H9 (cell line): ENCODE measurements at regions not wholly inside any gene's neighbourhood (a gene's known extent, or its start where the extent isn't known, plus 50 kb on each side); places are given as distances from the start of the nearest gene placed in this dataset.

ENCODE experiments used
- DNase-seq: peaks from one replicate; pipeline ENCODE4 v3.0.0-alpha.2; 2017
- H2AFZ ChIP-seq: one replicate; pipeline ENCODE4 v1.6.1; 2013; ENCODE audit warnings: mild to moderate bottlenecking, low read length, control low read depth, moderate library complexity
- H2AK5ac ChIP-seq: 2 replicates; pipeline ENCODE4 v1.6.1; 2013; ENCODE audit warnings: low read length, control low read depth, mixed read lengths; ENCODE audit not compliant: insufficient read length
- H2BK120ac ChIP-seq: one replicate; pipeline ENCODE4 v1.6.1; 2013; ENCODE audit warnings: low read depth, mild to moderate bottlenecking, low read length, control low read depth, inconsistent platforms; ENCODE audit not compliant: poor library complexity, severe bottlenecking
- H2BK12ac ChIP-seq: 2 replicates; pipeline ENCODE4 v1.6.1; 2013; ENCODE audit warnings: low read length, control low read depth, mixed read lengths, low read depth; ENCODE audit not compliant: insufficient read length
- H2BK15ac ChIP-seq: 2 replicates; pipeline ENCODE4 v1.6.1; 2013; ENCODE audit warnings: low read depth, low read length, control low read depth
- H2BK20ac ChIP-seq: one replicate; pipeline ENCODE4 v1.6.1; 2013; ENCODE audit warnings: low read depth, mild to moderate bottlenecking, low read length, control low read depth, inconsistent platforms; ENCODE audit not compliant: poor library complexity, severe bottlenecking
- H2BK5ac ChIP-seq: 2 replicates; pipeline ENCODE4 v1.6.1; 2013; ENCODE audit warnings: low read length, control low read depth, mixed read lengths; ENCODE audit not compliant: insufficient read length
- H3K14ac ChIP-seq: 2 replicates; pipeline ENCODE4 v1.6.1; 2013; ENCODE audit warnings: low read length, control low read depth; ENCODE audit not compliant: insufficient read depth
- H3K18ac ChIP-seq: 2 replicates; pipeline ENCODE4 v1.6.1; 2013; ENCODE audit warnings: low read depth, mild to moderate bottlenecking, mixed read lengths, low read length, control low read depth; ENCODE audit not compliant: insufficient read length
- H3K23ac ChIP-seq: 2 replicates; pipeline ENCODE4 v1.6.1; 2013; ENCODE audit warnings: low read length, control low read depth, mixed read lengths, low read depth; ENCODE audit not compliant: insufficient read length
- H3K23me2 ChIP-seq: 2 replicates; pipeline ENCODE4 v1.6.1; 2013; ENCODE audit warnings: low read depth, mild to moderate bottlenecking, mixed read lengths, low read length, control low read depth; ENCODE audit not compliant: insufficient read length, poor library complexity, severe bottlenecking
- H3K27ac ChIP-seq: 2 replicates; pipeline ENCODE4 v1.5.1; 2013; ENCODE audit warnings: low read length, control low read depth, mixed read lengths, low read depth; ENCODE audit not compliant: insufficient read length
- H3K27me3 ChIP-seq: 2 replicates; pipeline ENCODE4 v1.6.1; 2013; ENCODE audit warnings: low read length, control low read depth, inconsistent platforms; ENCODE audit not compliant: insufficient read depth
- H3K4ac ChIP-seq: 2 replicates; pipeline ENCODE4 v1.6.1; 2013; ENCODE audit warnings: low read depth, mild to moderate bottlenecking, control low read depth, inconsistent platforms, low read length, moderate library complexity
- H3K4me1 ChIP-seq: 2 replicates; pipeline ENCODE4 v1.6.1; 2013; ENCODE audit warnings: low read length, control low read depth, inconsistent platforms; ENCODE audit not compliant: insufficient read depth
- H3K4me2 ChIP-seq: 2 replicates; pipeline ENCODE4 v1.6.1; 2013; ENCODE audit warnings: low read length, control low read depth, mixed read lengths; ENCODE audit not compliant: insufficient read length, insufficient read depth
- H3K56ac ChIP-seq: 2 replicates; pipeline ENCODE4 v1.6.1; 2013; ENCODE audit warnings: low read depth, mild to moderate bottlenecking, mixed read lengths, low read length, control low read depth; ENCODE audit not compliant: insufficient read length
- H3K79me1 ChIP-seq: 2 replicates; pipeline ENCODE4 v1.6.1; 2013; ENCODE audit warnings: low read depth, mild to moderate bottlenecking, moderate library complexity, low read length, control low read depth, inconsistent platforms; ENCODE audit not compliant: insufficient read depth, poor library complexity, severe bottlenecking
- H3K79me2 ChIP-seq: 2 replicates; pipeline ENCODE4 v1.6.1; 2013; ENCODE audit warnings: low read length, control low read depth, inconsistent platforms; ENCODE audit not compliant: insufficient read depth
- H3K9ac ChIP-seq: 2 replicates; pipeline ENCODE4 v1.6.1; 2013; ENCODE audit warnings: low read length, control low read depth, mixed read lengths; ENCODE audit not compliant: insufficient read length; ENCODE audit errors: extremely low read depth
- H3K9me3 ChIP-seq: one replicate; pipeline ENCODE4 v1.6.1; 2013; ENCODE audit warnings: low read depth, low read length, inconsistent platforms; ENCODE audit not compliant: control insufficient read depth
- H3T11ph ChIP-seq: one replicate; pipeline ENCODE4 v1.6.1; 2013; ENCODE audit warnings: mild to moderate bottlenecking, low read length, control low read depth, inconsistent platforms
- H4K20me1 ChIP-seq: one replicate; pipeline ENCODE4 v1.6.1; 2013; ENCODE audit not compliant: control insufficient read depth, insufficient read length, insufficient read depth
- H4K5ac ChIP-seq: 2 replicates; pipeline ENCODE4 v1.6.1; 2013; ENCODE audit warnings: low read depth, mild to moderate bottlenecking, mixed read lengths, low read length, control low read depth; ENCODE audit not compliant: insufficient read length
- H4K8ac ChIP-seq: replicated peaks from 2 replicates; pipeline ENCODE4 v1.6.1; 2013; ENCODE audit warnings: low read length, control low read depth, mixed read lengths, low read depth; ENCODE audit not compliant: insufficient read length
- H4K91ac ChIP-seq: 2 replicates; pipeline ENCODE4 v1.6.1; 2013; ENCODE audit warnings: low read depth, mild to moderate bottlenecking, moderate library complexity, mixed read lengths, low read length, control low read depth; ENCODE audit not compliant: insufficient read length
- H3K27ac Mint-ChIP-seq, 3 experiments: 2 replicates in 2 of 3; 3 replicates in 1 of 3; pipeline ENCODE4 v1.8.0; 2020 to 2021; ENCODE audit warnings: mixed read lengths in 3 of 3, mild to moderate bottlenecking in 1 of 3, moderate library complexity in 1 of 3
- H3K27me3 Mint-ChIP-seq: 2 replicates; pipeline ENCODE4 v1.8.0; 2021; ENCODE audit warnings: low read depth, mild to moderate bottlenecking, moderate library complexity, mixed read lengths
- H3K36me3 Mint-ChIP-seq, 3 experiments: 2 replicates in 2 of 3; 3 replicates in 1 of 3; pipeline ENCODE4 v1.8.0; 2020 to 2021; ENCODE audit warnings: low read depth in 3 of 3, mixed read lengths in 3 of 3; ENCODE audit not compliant: insufficient read depth in 1 of 3
- H3K4me1 Mint-ChIP-seq, 2 experiments: 2 replicates each; pipeline ENCODE4 v1.8.0; 2020; ENCODE audit warnings: mixed read lengths in 2 of 2
- H3K4me3 Mint-ChIP-seq, 2 experiments: 2 replicates in 1 of 2; 3 replicates in 1 of 2; pipeline ENCODE4 v1.8.0; 2020 to 2021; ENCODE audit warnings: mild to moderate bottlenecking in 2 of 2, mixed read lengths in 2 of 2, moderate library complexity in 1 of 2
- H3K9me3 Mint-ChIP-seq, 2 experiments: 2 replicates in 1 of 2; 3 replicates in 1 of 2; pipeline ENCODE4 v1.8.0; 2020; ENCODE audit warnings: mild to moderate bottlenecking in 2 of 2, mixed read lengths in 2 of 2, moderate library complexity in 1 of 2
- WGBS: extraction: QIAGEN DNeasy Blood & Tissue Kit; methylation state at CpG from one replicate; pipeline ENCODE4 v1.1.7; 2013; ENCODE audit warnings: missing lambda C conversion rate, low lambda C conversion rate, mixed read lengths; ENCODE audit not compliant: insufficient read length; ENCODE audit errors: extremely low coverage; 5-methylcytosine and 5-hydroxymethylcytosine counted together
- TF ChIP-seq, protein P1 (sequence below): fragments of 200-600 bp; sonication (generic); conservative IDR thresholded peaks from 3 replicates; pipeline ENCODE4 v1.8.0; 2021; ENCODE audit warnings: antibody characterized with exemption, mild to moderate bottlenecking

DNA sequence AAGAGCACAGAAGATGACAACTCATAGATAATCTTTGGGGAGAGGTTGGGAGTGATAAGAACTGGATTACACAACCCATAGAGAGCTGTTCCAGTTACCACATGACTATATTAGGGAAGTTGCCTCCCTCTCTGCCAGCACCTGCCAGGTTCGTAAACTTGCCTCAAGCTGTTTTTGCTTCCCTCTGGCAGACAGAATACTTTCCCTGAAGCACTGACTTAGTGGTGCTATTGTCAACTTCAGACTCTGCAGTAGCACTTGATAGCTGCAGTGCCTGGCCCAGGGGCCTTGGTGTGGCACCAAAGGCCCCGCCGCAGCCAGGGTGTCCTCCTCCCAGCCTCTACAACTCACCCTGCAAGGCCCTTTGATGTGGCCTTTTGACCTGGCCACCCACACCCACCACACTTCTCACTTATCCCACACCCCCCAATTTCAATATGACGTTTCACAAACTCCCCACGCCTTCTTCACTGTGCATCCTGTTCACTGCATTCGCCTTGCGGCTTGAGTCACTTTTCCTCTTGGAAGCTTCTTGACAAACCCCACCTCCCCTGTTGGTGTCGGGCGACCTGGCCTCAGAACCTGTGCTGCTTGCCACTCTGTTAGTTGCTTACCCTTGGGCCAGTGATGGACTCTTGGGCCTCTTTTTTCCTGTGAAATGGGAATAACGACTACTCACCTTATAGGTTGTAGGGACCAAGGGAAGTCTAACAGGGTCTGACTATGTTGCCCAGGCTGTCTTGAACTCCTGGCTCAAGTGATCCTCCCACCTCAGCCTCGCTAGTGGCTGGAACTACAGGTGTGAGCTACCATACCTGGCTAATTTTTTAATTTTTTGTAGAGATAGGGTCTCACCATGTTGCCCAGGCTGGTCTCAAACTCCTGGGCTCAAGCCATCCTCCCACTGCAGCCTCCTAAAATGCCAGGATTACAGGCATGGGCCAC is 50.2 kb upstream of the PODXL start:
- Histone ChIP-seq H4K8ac (no peak overlapping the region), H3K27ac (peak overlapping the region; percentile 97), H2BK20ac (no peak overlapping the region), H4K20me1 (no peaks in the 10 kb centered on the region), H3K4me2 (no peak overlapping the region), H2BK5ac (peak overlapping the region; percentile 99), H3K79me1 (no peaks in the 10 kb centered on the region), H3K79me2 (no peaks in the 10 kb centered on the region), H3K9me3 (no peaks in the 10 kb centered on the region), H3K14ac (no peak overlapping the region), H3K9ac (no peak overlapping the region), H3T11ph (no peak overlapping the region), H2BK120ac (no peak overlapping the region), H2BK15ac (peak overlapping the region; percentile 71; the same call in 1 of the 2 replicates), H4K5ac (no peak overlapping the region), H3K4ac (no peak overlapping the region; the same call in 1 of the 2 replicates), H3K23ac (no peak overlapping the region), H4K91ac (peak overlapping the region; percentile 69), H3K56ac (no peak overlapping the region), H2AFZ (no peak overlapping the region), H3K18ac (peak overlapping the region; percentile 1), H3K27me3 (no peaks in the 10 kb centered on the region), H2BK12ac (peak overlapping the region; percentile 58), H2AK5ac (peak overlapping the region; percentile 7), H3K23me2 (peaks cover 6% of the 10 kb centered on the region), H3K4me1 (peaks cover 18% of the 10 kb centered on the region; the same call in 1 of the 2 replicates)
- Mint-ChIP-seq H3K27ac (peak overlapping the region; percentile 99 to 100 (median 99)), H3K9me3 (no peaks in the 10 kb centered on the region; a peak in 1 of 5 replicates), H3K27me3 (no peaks in the 10 kb centered on the region), H3K4me3 (peak overlapping the region in 1 of 2 experiments; percentile 3; a peak in 2 of 5 replicates), H3K4me1 (peaks cover 65 to 72% of the 10 kb centered on the region in 2 experiments), H3K36me3 (peaks cover 0 to 3% (median 0%) of the 10 kb centered on the region in 3 experiments; a peak in 1 of 7 replicates)
- 100% methylated on average over 2 of the region's 11 CpGs for WGBS
- TF ChIP-seq, protein P1, sequence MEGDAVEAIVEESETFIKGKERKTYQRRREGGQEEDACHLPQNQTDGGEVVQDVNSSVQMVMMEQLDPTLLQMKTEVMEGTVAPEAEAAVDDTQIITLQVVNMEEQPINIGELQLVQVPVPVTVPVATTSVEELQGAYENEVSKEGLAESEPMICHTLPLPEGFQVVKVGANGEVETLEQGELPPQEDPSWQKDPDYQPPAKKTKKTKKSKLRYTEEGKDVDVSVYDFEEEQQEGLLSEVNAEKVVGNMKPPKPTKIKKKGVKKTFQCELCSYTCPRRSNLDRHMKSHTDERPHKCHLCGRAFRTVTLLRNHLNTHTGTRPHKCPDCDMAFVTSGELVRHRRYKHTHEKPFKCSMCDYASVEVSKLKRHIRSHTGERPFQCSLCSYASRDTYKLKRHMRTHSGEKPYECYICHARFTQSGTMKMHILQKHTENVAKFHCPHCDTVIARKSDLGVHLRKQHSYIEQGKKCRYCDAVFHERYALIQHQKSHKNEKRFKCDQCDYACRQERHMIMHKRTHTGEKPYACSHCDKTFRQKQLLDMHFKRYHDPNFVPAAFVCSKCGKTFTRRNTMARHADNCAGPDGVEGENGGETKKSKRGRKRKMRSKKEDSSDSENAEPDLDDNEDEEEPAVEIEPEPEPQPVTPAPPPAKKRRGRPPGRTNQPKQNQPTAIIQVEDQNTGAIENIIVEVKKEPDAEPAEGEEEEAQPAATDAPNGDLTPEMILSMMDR, result no peak
- peak; percentile 54 for DNase-seq
